AG09309 (cell line): ENCODE measurements at regions not wholly inside any gene's neighbourhood (a gene's known extent, or its start where the extent isn't known, plus 50 kb on each side); places are given as distances from the start of the nearest gene placed in this dataset.

ENCODE experiments used
- DNase-seq: peaks from one replicate; pipeline ENCODE4 v3.0.0-alpha.2; 2010; ENCODE audit warnings: low read depth
- H3K4me3 ChIP-seq: 2 replicates; pipeline ENCODE4 v1.5.1; 2011; ENCODE audit warnings: mild to moderate bottlenecking, low read depth, low read length, moderate library complexity; ENCODE audit not compliant: control insufficient read depth
- CTCF ChIP-seq: IDR thresholded peaks from 2 replicates; pipeline ENCODE4 v1.5.1; 2011; ENCODE audit warnings: mild to moderate bottlenecking, low read depth, low read length, inconsistent platforms; ENCODE audit not compliant: insufficient read depth, control insufficient read depth; ENCODE audit errors: missing control alignments

- DNase-seq, result no peak
- no peak overlapping the region for H3K4me3 ChIP-seq
- no peak for TF ChIP-seq CTCF
Observed at GRCh38 chr2:104744537-104744936, 109.4 kb upstream of the POU3F3 start.

- no peak for TF ChIP-seq CTCF
- H3K4me3 ChIP-seq, result no peak overlapping the region
- no peak for DNase-seq
Observed at GRCh38 chr2:104745846-104746245, 108.1 kb upstream of the POU3F3 start.

GRCh38 chr2:104746299-104746698 is 107.6 kb upstream of the POU3F3 start:
- TF ChIP-seq CTCF, result no peak
- H3K4me3 ChIP-seq, result no peak overlapping the region
- no peak for DNase-seq

GRCh38 chr2:104746858-104747257 is 107.1 kb upstream of the POU3F3 start:
- DNase-seq, result no peak
- H3K4me3 ChIP-seq, result no peak overlapping the region
- no peak for TF ChIP-seq CTCF

- no peak overlapping the region for H3K4me3 ChIP-seq
- TF ChIP-seq CTCF, result no peak
- no peak for DNase-seq
Observed at GRCh38 chr2:104749856-104750460, 104.0 kb upstream of the POU3F3 start.

GRCh38 chr2:104752504-104752903 is 101.4 kb upstream of the POU3F3 start:
- no peak for TF ChIP-seq CTCF
- H3K4me3 ChIP-seq, result no peak overlapping the region
- no peak for DNase-seq

- H3K4me3 ChIP-seq, result no peak overlapping the region
- no peak for DNase-seq
- no peak for TF ChIP-seq CTCF
Observed at GRCh38 chr2:104755026-104755878, 98.7 kb upstream of the POU3F3 start.
